ENCODE measurements at regions not wholly inside any gene's neighbourhood (a gene's known extent, or its start where the extent isn't known, plus 50 kb on each side); places are given as distances from the start of the nearest gene placed in this dataset.

DNA sequence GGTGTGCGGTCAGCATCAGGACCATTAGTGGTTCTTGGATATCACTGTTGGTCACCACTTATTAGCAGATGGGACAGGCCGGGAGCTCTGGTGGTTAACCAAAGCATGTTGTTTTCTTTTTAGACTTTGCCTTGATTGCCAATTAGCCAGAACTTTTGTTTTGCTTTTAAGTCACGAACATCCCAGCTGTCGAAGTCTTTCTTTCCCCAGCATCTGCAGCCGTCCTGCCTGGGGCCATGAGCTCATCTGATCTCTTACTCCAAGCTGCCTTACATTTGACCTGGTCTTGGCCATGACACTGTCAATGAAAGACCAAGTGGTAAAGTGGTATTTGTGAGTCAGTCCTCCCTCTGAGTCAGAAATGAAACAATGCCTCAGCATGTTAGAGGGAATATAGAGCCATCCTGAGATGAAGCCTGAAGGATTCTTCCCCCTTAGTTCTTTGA, 53.9 kb upstream of the CREB5 start:
- Histone ChIP-seq H3K36me3 (no peaks in the 10 kb centered on the region), H3K4me3 (ENCODE audit: low read depth, low read length) (no peak overlapping the region), H3K9me3 (ENCODE audit: severe bottlenecking) (no peaks in the 10 kb centered on the region), H3K27me3 (ENCODE audit: insufficient read depth, low read depth, severe bottlenecking) (peaks cover 23% of the 10 kb centered on the region), H3K27ac (no peak overlapping the region)
- DNase-seq, result no peak
- TF ChIP-seq, protein P1, sequence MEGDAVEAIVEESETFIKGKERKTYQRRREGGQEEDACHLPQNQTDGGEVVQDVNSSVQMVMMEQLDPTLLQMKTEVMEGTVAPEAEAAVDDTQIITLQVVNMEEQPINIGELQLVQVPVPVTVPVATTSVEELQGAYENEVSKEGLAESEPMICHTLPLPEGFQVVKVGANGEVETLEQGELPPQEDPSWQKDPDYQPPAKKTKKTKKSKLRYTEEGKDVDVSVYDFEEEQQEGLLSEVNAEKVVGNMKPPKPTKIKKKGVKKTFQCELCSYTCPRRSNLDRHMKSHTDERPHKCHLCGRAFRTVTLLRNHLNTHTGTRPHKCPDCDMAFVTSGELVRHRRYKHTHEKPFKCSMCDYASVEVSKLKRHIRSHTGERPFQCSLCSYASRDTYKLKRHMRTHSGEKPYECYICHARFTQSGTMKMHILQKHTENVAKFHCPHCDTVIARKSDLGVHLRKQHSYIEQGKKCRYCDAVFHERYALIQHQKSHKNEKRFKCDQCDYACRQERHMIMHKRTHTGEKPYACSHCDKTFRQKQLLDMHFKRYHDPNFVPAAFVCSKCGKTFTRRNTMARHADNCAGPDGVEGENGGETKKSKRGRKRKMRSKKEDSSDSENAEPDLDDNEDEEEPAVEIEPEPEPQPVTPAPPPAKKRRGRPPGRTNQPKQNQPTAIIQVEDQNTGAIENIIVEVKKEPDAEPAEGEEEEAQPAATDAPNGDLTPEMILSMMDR (IDR thresholded peaks at IDR 0.05; ENCODE audit: low read depth, low read length), result no peak

GRCh38 chr7:28360739-28361138, 51.6 kb upstream of the CREB5 start:
- H3K4me3 ChIP-seq (ENCODE audit: low read depth, low read length), result no peak overlapping the region
- H3K27me3 ChIP-seq (ENCODE audit: insufficient read depth, low read depth, severe bottlenecking), result peaks cover 22% of the 10 kb centered on the region
- H3K27ac ChIP-seq, result no peak overlapping the region
- peaks cover 4% of the 10 kb centered on the region for H3K9me3 ChIP-seq (ENCODE audit: severe bottlenecking)
- no peak for DNase-seq
- no peaks in the 10 kb centered on the region for H3K36me3 ChIP-seq
- TF ChIP-seq, protein P1 (IDR thresholded peaks at IDR 0.05; ENCODE audit: low read depth, low read length), result no peak

GRCh38 chr7:28361551-28361950, 50.8 kb upstream of the CREB5 start:
- H3K27ac ChIP-seq, result no peak overlapping the region
- no peak for DNase-seq

GRCh38 chr7:28362182-28362581, 50.1 kb upstream of the CREB5 start:
- DNase-seq, result no peak
- H3K36me3 ChIP-seq, result no peaks in the 10 kb centered on the region
- TF ChIP-seq, protein P1 (IDR thresholded peaks at IDR 0.05; ENCODE audit: low read depth, low read length), result no peak
- H3K4me3 ChIP-seq (ENCODE audit: low read depth, low read length), result no peak overlapping the region
- no peak overlapping the region for H3K27ac ChIP-seq
- peaks cover 4% of the 10 kb centered on the region for H3K9me3 ChIP-seq (ENCODE audit: severe bottlenecking)
- peaks cover 27% of the 10 kb centered on the region for H3K27me3 ChIP-seq (ENCODE audit: insufficient read depth, low read depth, severe bottlenecking)

More at GRCh38 chr7:28361551-28361950, 50.8 kb upstream of the CREB5 start:
- Histone ChIP-seq H3K27me3 (ENCODE audit: insufficient read depth, low read depth, severe bottlenecking) (peaks cover 26% of the 10 kb centered on the region), H3K36me3 (no peaks in the 10 kb centered on the region), H3K9me3 (ENCODE audit: severe bottlenecking) (peaks cover 4% of the 10 kb centered on the region), H3K4me3 (ENCODE audit: low read depth, low read length) (no peak overlapping the region)
- TF ChIP-seq, protein P1 (IDR thresholded peaks at IDR 0.05; ENCODE audit: low read depth, low read length), result no peak
